WI38 (cell line): ENCODE measurements at regions not wholly inside any gene's neighbourhood (a gene's known extent, or its start where the extent isn't known, plus 50 kb on each side); places are given as distances from the start of the nearest gene placed in this dataset.

Source experiments
- H3K4me3 ChIP-seq: 2 replicates; pipeline ENCODE4 v1.5.1; 2011; ENCODE audit warnings: low read depth, mild to moderate bottlenecking, control low read depth, low read length
- CTCF ChIP-seq: IDR thresholded peaks from 2 replicates; pipeline ENCODE4 v1.5.1; 2012; ENCODE audit warnings: low read depth, mild to moderate bottlenecking, control low read depth, low read length

- H3K4me3 ChIP-seq, result no peak overlapping the region
- no peak for TF ChIP-seq CTCF
Measured at GRCh38 chr12:124507188-124508109, 60.0 kb downstream of the NCOR2 start.

- TF ChIP-seq CTCF, result no peak
- H3K4me3 ChIP-seq, result no peak overlapping the region
Measured at GRCh38 chr12:124506832-124507153, 60.6 kb downstream of the NCOR2 start.

- 0 out of 2 replicates have a peak overlapping the region, but pooled peaks have one; percentile 8 for H3K4me3 ChIP-seq
- TF ChIP-seq CTCF, result no peak
Measured at GRCh38 chr12:124506145-124506831, 61.1 kb downstream of the NCOR2 start.

GRCh38 chr12:124505001-124505818 is 62.2 kb downstream of the NCOR2 start:
- no peak for TF ChIP-seq CTCF
- H3K4me3 ChIP-seq, result no peak overlapping the region

- no peak for TF ChIP-seq CTCF
- H3K4me3 ChIP-seq, result no peak overlapping the region
Measured at GRCh38 chr12:124504273-124505000, 63.0 kb downstream of the NCOR2 start.

GRCh38 chr12:124503305-124503704 is 64.1 kb downstream of the NCOR2 start:
- no peak overlapping the region for H3K4me3 ChIP-seq
- TF ChIP-seq CTCF, result no peak
